ENCODE measurements at regions not wholly inside any gene's neighbourhood (a gene's known extent, or its start where the extent isn't known, plus 50 kb on each side); places are given as distances from the start of the nearest gene placed in this dataset.

- no peak for TF ChIP-seq CTCF (IDR thresholded peaks at IDR 0.05)
- Histone ChIP-seq H3K79me2 (ENCODE audit: insufficient read depth, low read length) (no peaks in the 10 kb centered on the region), H3K9me3 (replicated peaks in 1 of 2; ENCODE audit: control insufficient read depth in 1 of 2, insufficient read depth in 1 of 2, low read length in 2 of 2) (no peaks in the 10 kb centered on the region), H4K20me1 (ENCODE audit: insufficient read depth, low read length) (no peaks in the 10 kb centered on the region), H3K9ac (ENCODE audit: insufficient read depth, low read length, poor library complexity, severe bottlenecking) (peak overlapping the region; percentile 34), H3K4me2 (replicated peaks; ENCODE audit: extremely low read depth, low read length, poor library complexity, severe bottlenecking) (peak overlapping the region; percentile 37), H3K27me3 (ENCODE audit: control insufficient read depth in 2 of 2, insufficient read depth in 2 of 2, low read length in 2 of 2) (peaks cover 2% of the 10 kb centered on the region in 2 donors), H3K36me3 (replicated peaks in 1 of 2; ENCODE audit: control insufficient read depth in 1 of 2, insufficient read depth in 2 of 2, low read length in 2 of 2) (no peaks in the 10 kb centered on the region), H3K4me3 (replicated peaks in 1 of 3; ENCODE audit: low read depth in 2 of 3, low read length in 3 of 3) (peak overlapping the region in 1 of 3 experiments; percentile 11), H3K4me1 (ENCODE audit: control insufficient read depth in 1 of 2, insufficient read depth in 2 of 2, low read length in 2 of 2) (peaks cover 13 to 16% of the 10 kb centered on the region in 2 donors), H2AFZ (ENCODE audit: insufficient read depth, low read depth, low read length, poor library complexity, severe bottlenecking) (peak overlapping the region; percentile 30), H3K27ac (ENCODE audit: low read depth in 1 of 2, low read length in 2 of 2) (peak overlapping the region; percentile 47 to 80)
- WGBS (ENCODE audit: insufficient coverage) = no CpG with 5 or more reads among the region's 3 CpGs
- peak overlapping the region; percentile 25 to 43 for H3K4me3 Mint-ChIP-seq
- peak overlapping the region; percentile 56 to 90 (median 77) for H3K27ac Mint-ChIP-seq
- intact Hi-C loops (cut with micrococcal nuclease) = no loop called here
- H3K9me3 Mint-ChIP-seq = no peaks in the 10 kb centered on the region
- H3K36me3 Mint-ChIP-seq = no peaks in the 10 kb centered on the region
- peaks cover 27% of the 10 kb centered on the region for H3K4me1 Mint-ChIP-seq
- peaks cover 0 to 7% (median 2%) of the 10 kb centered on the region in 3 donors for H3K27me3 Mint-ChIP-seq (ENCODE audit: low read depth in 3 of 3)
- peak; percentile 5 to 67 (median 11) for DNase-seq
Observed at GRCh38 chr4:153934688-153935017, 145.8 kb upstream of the SFRP2 start.

GRCh38 chr4:153933915-153934687, 145.2 kb upstream of the SFRP2 start:
- peak overlapping the region; percentile 37 for H3K4me2 ChIP-seq (replicated peaks; ENCODE audit: extremely low read depth, low read length, poor library complexity, severe bottlenecking)
- H3K79me2 ChIP-seq (ENCODE audit: insufficient read depth, low read length) = no peaks in the 10 kb centered on the region
- H3K36me3 ChIP-seq (replicated peaks in 1 of 2; ENCODE audit: control insufficient read depth in 1 of 2, insufficient read depth in 2 of 2, low read length in 2 of 2) = no peaks in the 10 kb centered on the region
- H3K27me3 Mint-ChIP-seq (ENCODE audit: low read depth in 3 of 3) = peaks cover 0 to 7% (median 2%) of the 10 kb centered on the region in 3 donors
- no peak for TF ChIP-seq CTCF (IDR thresholded peaks at IDR 0.05)
- peak in 1 of 3 donors; percentile 11 for DNase-seq
- H3K36me3 Mint-ChIP-seq = no peaks in the 10 kb centered on the region
- no peaks in the 10 kb centered on the region for H3K9me3 ChIP-seq (replicated peaks in 1 of 2; ENCODE audit: control insufficient read depth in 1 of 2, insufficient read depth in 1 of 2, low read length in 2 of 2)
- H3K27ac Mint-ChIP-seq = peak overlapping the region; percentile 56 to 90 (median 84)
- peak overlapping the region; percentile 25 to 43 for H3K4me3 Mint-ChIP-seq
- H2AFZ ChIP-seq (ENCODE audit: insufficient read depth, low read depth, low read length, poor library complexity, severe bottlenecking) = peak overlapping the region; percentile 36
- H3K27ac ChIP-seq (ENCODE audit: low read depth in 1 of 2, low read length in 2 of 2) = peak overlapping the region; percentile 47 to 80
- peak overlapping the region in 1 of 3 experiments; percentile 11 for H3K4me3 ChIP-seq (replicated peaks in 1 of 3; ENCODE audit: low read depth in 2 of 3, low read length in 3 of 3)
- peaks cover 27% of the 10 kb centered on the region for H3K4me1 Mint-ChIP-seq
- peaks cover 13 to 16% of the 10 kb centered on the region in 2 donors for H3K4me1 ChIP-seq (ENCODE audit: control insufficient read depth in 1 of 2, insufficient read depth in 2 of 2, low read length in 2 of 2)
- intact Hi-C loops (cut with micrococcal nuclease) = no loop called here
- no peaks in the 10 kb centered on the region for H4K20me1 ChIP-seq (ENCODE audit: insufficient read depth, low read length)
- WGBS (ENCODE audit: insufficient coverage) = 67% methylated on average over 3 of the region's 8 CpGs
- H3K9me3 Mint-ChIP-seq = no peaks in the 10 kb centered on the region
- peaks cover 2% of the 10 kb centered on the region in 2 donors for H3K27me3 ChIP-seq (ENCODE audit: control insufficient read depth in 2 of 2, insufficient read depth in 2 of 2, low read length in 2 of 2)
- H3K9ac ChIP-seq (ENCODE audit: insufficient read depth, low read length, poor library complexity, severe bottlenecking) = peak overlapping the region; percentile 34
